HG02678 (cell line): ENCODE measurements at regions not wholly inside any gene's neighbourhood (a gene's known extent, or its start where the extent isn't known, plus 50 kb on each side); places are given as distances from the start of the nearest gene placed in this dataset.

ENCODE experiments used
- ATAC-seq: cut with Tn5 transposase; IDR thresholded peaks from one replicate; pipeline ENCODE4 v1.9.1; 2021; ENCODE audit warnings: mild to moderate bottlenecking, moderate library complexity; ENCODE audit not compliant: unreplicated experiment

GRCh38 chr4:163582703-163583102 is 88.2 kb downstream of the TMA16 start:
- ATAC-seq = no peak

GRCh38 chr4:163587867-163588266 is 93.4 kb downstream of the TMA16 start:
- ATAC-seq = peak; percentile 49

GRCh38 chr4:163588532-163588931 is 94.0 kb downstream of the TMA16 start:
- no peak for ATAC-seq

- ATAC-seq = peak; percentile 37
Observed at GRCh38 chr4:163590103-163590502, 95.6 kb downstream of the TMA16 start.

GRCh38 chr4:163590619-163591264 is 96.3 kb downstream of the TMA16 start:
- no peak for ATAC-seq

- peak; percentile 79 for ATAC-seq
Observed at GRCh38 chr4:163591614-163592020, 97.1 kb downstream of the TMA16 start.

- no peak for ATAC-seq
Observed at GRCh38 chr4:163592212-163592611, 97.7 kb downstream of the TMA16 start.

- no peak for ATAC-seq
Observed at GRCh38 chr4:163595580-163595979, 101.1 kb downstream of the TMA16 start.

GRCh38 chr4:163598028-163598427 is 103.5 kb downstream of the TMA16 start:
- peak; percentile 85 for ATAC-seq

GRCh38 chr4:163598489-163598888 is 104.0 kb downstream of the TMA16 start:
- peak; percentile 15 for ATAC-seq

- ATAC-seq = peak; percentile 40
Observed at GRCh38 chr4:163600727-163601126, 106.2 kb downstream of the TMA16 start.

- ATAC-seq = no peak
Observed at GRCh38 chr4:163603257-163603656, 108.8 kb downstream of the TMA16 start.

GRCh38 chr4:163606896-163607691 is 112.6 kb downstream of the TMA16 start:
- no peak for ATAC-seq

GRCh38 chr4:163609019-163609418 is 114.5 kb downstream of the TMA16 start:
- ATAC-seq = no peak

- ATAC-seq = no peak
Observed at GRCh38 chr4:163610648-163611047, 116.2 kb downstream of the TMA16 start.

- ATAC-seq = no peak
Observed at GRCh38 chr4:163611182-163611581, 116.7 kb downstream of the TMA16 start.

GRCh38 chr4:163611784-163612445 is 117.4 kb downstream of the TMA16 start:
- peak; percentile 72 for ATAC-seq

- no peak for ATAC-seq
Observed at GRCh38 chr4:163612762-163613161, 118.3 kb downstream of the TMA16 start.

GRCh38 chr4:163613383-163613782 is 118.9 kb downstream of the TMA16 start:
- no peak for ATAC-seq

- no peak for ATAC-seq
Observed at GRCh38 chr4:163614866-163615265, 120.4 kb downstream of the TMA16 start.

- no peak for ATAC-seq
Observed at GRCh38 chr4:163618845-163619244, 124.4 kb downstream of the TMA16 start.

- ATAC-seq = no peak
Observed at GRCh38 chr4:163620738-163621137, 126.2 kb downstream of the TMA16 start.
